BLaER1 (cell line): ENCODE measurements at regions not wholly inside any gene's neighbourhood (a gene's known extent, or its start where the extent isn't known, plus 50 kb on each side); places are given as distances from the start of the nearest gene placed in this dataset.

Experiments used
- H3K27ac ChIP-seq: shearing (Covaris generic); formaldehyde crosslinking; 2 replicates; pipeline ENCODE4 v1.8.1; 2022
- H3K27me3 ChIP-seq: shearing (Covaris generic); formaldehyde crosslinking; 2 replicates; pipeline ENCODE4 v1.8.1; 2022
- H3K36me3 ChIP-seq: shearing (Covaris generic); formaldehyde crosslinking; 2 replicates; pipeline ENCODE4 v1.8.1; 2022
- H3K4me1 ChIP-seq: shearing (Covaris generic); formaldehyde crosslinking; 2 replicates; pipeline ENCODE4 v1.8.1; 2022
- H3K4me2 ChIP-seq: shearing (Covaris generic); formaldehyde crosslinking; 2 replicates; pipeline ENCODE4 v1.8.1; 2022
- H3K4me3 ChIP-seq: shearing (Covaris generic); formaldehyde crosslinking; 2 replicates; pipeline ENCODE4 v1.8.1; 2022
- H3K9ac ChIP-seq: shearing (Covaris generic); formaldehyde crosslinking; 2 replicates; pipeline ENCODE4 v1.8.1; 2022
- H3K9me3 ChIP-seq: shearing (Covaris generic); formaldehyde crosslinking; 2 replicates; pipeline ENCODE4 v1.8.1; 2022
- H4K20me1 ChIP-seq: shearing (Covaris generic); formaldehyde crosslinking; 2 replicates; pipeline ENCODE4 v1.8.1; 2022
- Cebpa-rat ChIP-seq: shearing (Covaris generic); IDR thresholded peaks from 2 replicates; pipeline ENCODE4 v1.8.1; 2022

- 0 out of 2 replicates have a peak overlapping the region, but pooled peaks have one; percentile 2 for H3K4me2 ChIP-seq
- no peak overlapping the region for H3K9ac ChIP-seq
- peaks cover 11% of the 10 kb centered on the region; the same call in 1 of the 2 replicates for H3K4me1 ChIP-seq
- peaks cover 6% of the 10 kb centered on the region for H3K9me3 ChIP-seq
- no peak overlapping the region for H3K27ac ChIP-seq
- no peak for TF ChIP-seq Cebpa-rat
- no peaks in the 10 kb centered on the region for H3K36me3 ChIP-seq
- no peaks in the 10 kb centered on the region for H3K27me3 ChIP-seq
- H3K4me3 ChIP-seq = no peak overlapping the region
- no peaks in the 10 kb centered on the region for H4K20me1 ChIP-seq
These were observed 408.2 kb upstream of the ADARB2 start for GRCh38 chr10:2145491-2145890.

- no peak for TF ChIP-seq Cebpa-rat
- Histone ChIP-seq H4K20me1 (no peaks in the 10 kb centered on the region), H3K4me3 (no peak overlapping the region), H3K4me2 (no peak overlapping the region), H3K27ac (no peak overlapping the region), H3K4me1 (peaks cover 11% of the 10 kb centered on the region; the same call in 1 of the 2 replicates), H3K9me3 (peaks cover 6% of the 10 kb centered on the region), H3K36me3 (no peaks in the 10 kb centered on the region), H3K27me3 (no peaks in the 10 kb centered on the region), H3K9ac (no peak overlapping the region)
These were observed 407.3 kb upstream of the ADARB2 start for GRCh38 chr10:2144584-2144983.

- H3K9me3 ChIP-seq = peaks cover 6% of the 10 kb centered on the region
- H3K36me3 ChIP-seq = no peaks in the 10 kb centered on the region
- H3K27ac ChIP-seq = no peak overlapping the region
- no peaks in the 10 kb centered on the region for H3K27me3 ChIP-seq
- peaks cover 11% of the 10 kb centered on the region; the same call in 1 of the 2 replicates for H3K4me1 ChIP-seq
- no peak for TF ChIP-seq Cebpa-rat
- H3K4me3 ChIP-seq = no peak overlapping the region
- H4K20me1 ChIP-seq = no peaks in the 10 kb centered on the region
- no peak overlapping the region for H3K9ac ChIP-seq
- H3K4me2 ChIP-seq = no peak overlapping the region
These were observed 406.0 kb upstream of the ADARB2 start for GRCh38 chr10:2143213-2143835.

- no peak for TF ChIP-seq Cebpa-rat
These were observed 402.4 kb upstream of the ADARB2 start for GRCh38 chr10:2139746-2140145.

GRCh38 chr10:2137549-2138174 is 400.3 kb upstream of the ADARB2 start:
- H3K27me3 ChIP-seq = no peaks in the 10 kb centered on the region
- no peaks in the 10 kb centered on the region for H4K20me1 ChIP-seq
- H3K4me3 ChIP-seq = no peak overlapping the region
- no peak overlapping the region for H3K9ac ChIP-seq
- H3K36me3 ChIP-seq = no peaks in the 10 kb centered on the region
- H3K9me3 ChIP-seq = peaks cover 5% of the 10 kb centered on the region; the same call in 1 of the 2 replicates
- H3K4me2 ChIP-seq = no peak overlapping the region
- no peak for TF ChIP-seq Cebpa-rat
- H3K4me1 ChIP-seq = no peaks in the 10 kb centered on the region
- H3K27ac ChIP-seq = no peak overlapping the region

More at GRCh38 chr10:2139746-2140145, 402.4 kb upstream of the ADARB2 start:
- no peaks in the 10 kb centered on the region for H3K36me3 ChIP-seq
- H3K27me3 ChIP-seq = no peaks in the 10 kb centered on the region
- H3K27ac ChIP-seq = no peak overlapping the region
- H3K9ac ChIP-seq = no peak overlapping the region
- H3K4me1 ChIP-seq = no peaks in the 10 kb centered on the region
- H3K9me3 ChIP-seq = peaks cover 11% of the 10 kb centered on the region
- no peak overlapping the region for H3K4me3 ChIP-seq
- no peaks in the 10 kb centered on the region for H4K20me1 ChIP-seq
- H3K4me2 ChIP-seq = no peak overlapping the region

- Histone ChIP-seq H3K9ac (no peak overlapping the region), H3K27me3 (no peaks in the 10 kb centered on the region), H3K4me3 (no peak overlapping the region), H3K27ac (no peak overlapping the region), H4K20me1 (no peaks in the 10 kb centered on the region), H3K9me3 (no peaks in the 10 kb centered on the region), H3K4me2 (no peak overlapping the region), H3K4me1 (no peaks in the 10 kb centered on the region), H3K36me3 (no peaks in the 10 kb centered on the region)
- no peak for TF ChIP-seq Cebpa-rat
These were observed 393.5 kb upstream of the ADARB2 start for GRCh38 chr10:2130705-2131305.

GRCh38 chr10:2128991-2129390 is 391.7 kb upstream of the ADARB2 start:
- no peak overlapping the region for H3K27ac ChIP-seq
- TF ChIP-seq Cebpa-rat = no peak
- no peak overlapping the region for H3K9ac ChIP-seq
- H3K4me2 ChIP-seq = no peak overlapping the region
- H3K36me3 ChIP-seq = no peaks in the 10 kb centered on the region
- no peaks in the 10 kb centered on the region for H4K20me1 ChIP-seq
- H3K4me3 ChIP-seq = no peak overlapping the region
- no peaks in the 10 kb centered on the region for H3K9me3 ChIP-seq
- H3K27me3 ChIP-seq = no peaks in the 10 kb centered on the region
- H3K4me1 ChIP-seq = no peaks in the 10 kb centered on the region

GRCh38 chr10:2124135-2124534 is 386.8 kb upstream of the ADARB2 start:
- no peak overlapping the region for H3K4me3 ChIP-seq
- no peak overlapping the region for H3K27ac ChIP-seq
- H4K20me1 ChIP-seq = no peaks in the 10 kb centered on the region
- no peak for TF ChIP-seq Cebpa-rat
- no peaks in the 10 kb centered on the region; the same call in 1 of the 2 replicates for H3K9me3 ChIP-seq
- no peaks in the 10 kb centered on the region for H3K36me3 ChIP-seq
- no peak overlapping the region for H3K4me2 ChIP-seq
- H3K9ac ChIP-seq = no peak overlapping the region
- no peaks in the 10 kb centered on the region for H3K27me3 ChIP-seq
- no peaks in the 10 kb centered on the region for H3K4me1 ChIP-seq

- TF ChIP-seq Cebpa-rat = no peak
- peaks cover 6% of the 10 kb centered on the region for H3K9me3 ChIP-seq
- no peak overlapping the region for H3K4me3 ChIP-seq
- no peak overlapping the region for H3K4me2 ChIP-seq
- no peaks in the 10 kb centered on the region for H4K20me1 ChIP-seq
- no peaks in the 10 kb centered on the region for H3K27me3 ChIP-seq
- H3K9ac ChIP-seq = no peak overlapping the region
- H3K4me1 ChIP-seq = no peaks in the 10 kb centered on the region
- no peaks in the 10 kb centered on the region for H3K36me3 ChIP-seq
- no peak overlapping the region for H3K27ac ChIP-seq
These were observed 385.3 kb upstream of the ADARB2 start for GRCh38 chr10:2122431-2123124.

GRCh38 chr10:2121929-2122328 is 384.6 kb upstream of the ADARB2 start:
- no peak for TF ChIP-seq Cebpa-rat
- no peaks in the 10 kb centered on the region for H4K20me1 ChIP-seq
- no peak overlapping the region for H3K4me3 ChIP-seq

More at GRCh38 chr10:2121929-2122328, 384.6 kb upstream of the ADARB2 start:
- H3K4me2 ChIP-seq = no peak overlapping the region
- H3K4me1 ChIP-seq = peaks cover 5% of the 10 kb centered on the region
- no peaks in the 10 kb centered on the region for H3K36me3 ChIP-seq
- H3K27ac ChIP-seq = no peak overlapping the region
- no peak overlapping the region for H3K9ac ChIP-seq
- H3K27me3 ChIP-seq = no peaks in the 10 kb centered on the region
- H3K9me3 ChIP-seq = peaks cover 12% of the 10 kb centered on the region
